Spleen (tissue), 11 donors: ENCODE measurements at regions not wholly inside any gene's neighbourhood (a gene's known extent, or its start where the extent isn't known, plus 50 kb on each side); places are given as distances from the start of the nearest gene placed in this dataset.

Source experiments
- DNase-seq: peaks from one replicate; pipeline ENCODE4 v3.0.0-alpha.2; 2020
- H3K27ac ChIP-seq, 8 donors: fragments of 200-600 bp; sonication (generic) in 7 of 8; 1 replicate in 4 of 8; 2 replicates in 4 of 8; pipeline versions ENCODE4 v1.5.0 to v1.8.0; 2016 to 2021; ENCODE audit warnings: inconsistent platforms in 4 of 8, mild to moderate bottlenecking in 4 of 8, moderate library complexity in 1 of 8
- H3K27me3 ChIP-seq, 7 donors: fragments of 200-600 bp; sonication (generic) in 6 of 7; replicated peaks in 1 of 7; 1 replicate in 4 of 7; 2 replicates in 3 of 7; pipeline versions ENCODE4 v1.5.0 to v1.8.0; 2016 to 2021; ENCODE audit warnings: inconsistent platforms in 3 of 7, mild to moderate bottlenecking in 1 of 7
- H3K36me3 ChIP-seq, 6 donors: fragments of 200-600 bp; sonication (generic) in 5 of 6; 1 replicate in 4 of 6; 2 replicates in 2 of 6; pipeline versions ENCODE4 v1.5.0 to v1.8.0; 2016 to 2021; ENCODE audit warnings: inconsistent platforms in 2 of 6
- H3K4me1 ChIP-seq, 6 donors: fragments of 200-600 bp; sonication (generic) in 5 of 6; 1 replicate in 3 of 6; 2 replicates in 3 of 6; pipeline versions ENCODE4 v1.5.0 to v1.8.0; 2016 to 2021; ENCODE audit warnings: inconsistent platforms in 3 of 6
- H3K4me3 ChIP-seq, 8 donors: fragments of 200-600 bp; sonication (generic) in 7 of 8; 1 replicate in 4 of 8; 2 replicates in 4 of 8; pipeline versions ENCODE4 v1.5.0 to v1.8.0; 2016 to 2021; ENCODE audit warnings: inconsistent platforms in 4 of 8, mild to moderate bottlenecking in 4 of 8, moderate library complexity in 2 of 8
- H3K9me3 ChIP-seq, 8 donors: fragments of 200-600 bp; sonication (generic) in 7 of 8; 1 replicate in 4 of 8; 2 replicates in 4 of 8; pipeline versions ENCODE4 v1.5.0 to v1.8.0; 2016 to 2021; ENCODE audit warnings: inconsistent platforms in 4 of 8
- CTCF ChIP-seq, 11 experiments: fragments of 200-600 bp in 7 of 11; fragments of 450-650 bp in 4 of 11; sonication (generic) in 4 of 11; IDR thresholded peaks in 8 of 11; conservative IDR thresholded peaks in 3 of 11; 1 replicate in 7 of 11; 2 replicates in 4 of 11; pipeline versions ENCODE4 v1.4.0 to v1.8.0; 2016 to 2021; ENCODE audit warnings: antibody characterized with exemption in 11 of 11, inconsistent platforms in 4 of 11, mild to moderate bottlenecking in 1 of 11
- POLR2A ChIP-seq, 3 donors: fragments of 450-650 bp; IDR thresholded peaks; one replicate each; pipeline ENCODE4 v1.5.1; 2017; ENCODE audit warnings: antibody characterized with exemption in 3 of 3, mild to moderate bottlenecking in 1 of 3
- POLR2AphosphoS5 ChIP-seq, 3 donors: sonication (generic); formaldehyde crosslinking; IDR thresholded peaks; one replicate each; pipeline ENCODE4 v1.5.1; 2017; ENCODE audit warnings: antibody characterized with exemption in 3 of 3
- WGBS, 5 donors: extraction: QIAGEN DNeasy Blood & Tissue Kit in 3 of 5; methylation state at CpG; one replicate each; pipeline versions ENCODE4 v1.1.5 to v1.1.7; 2013 to 2018; 5-methylcytosine and 5-hydroxymethylcytosine counted together
- intact Hi-C: fragments of 100-400 bp; cut with DNase I; formaldehyde crosslinking; loops from one replicate; pipeline ENCODE4 v1.15.0; 2023; ENCODE audit warnings: low total_unique reads
- donor health status: healthy with polysubstance abuse.
- donor health status: DM: no; HTN: no; CAD: no; lungs with moderate emphysema.
- donor health status: DM: no; HTN: no; CAD: no.
- donor health status: Bipolar disorder and iron deficiency.
- donor health status: healthy.
- donor health status: DM: no; HTN: no; CAD: no.
- donor health status: DM: yes; HTN: yes; CAD: no.

GRCh38 chr4:144402999-144403398, 243.0 kb upstream of the HHIP start:
- Histone ChIP-seq H3K4me1 (no peaks in the 10 kb centered on the region), H3K36me3 (no peaks in the 10 kb centered on the region), H3K27ac (no peak overlapping the region), H3K4me3 (no peak overlapping the region), H3K9me3 (peaks cover 0 to 13% (median 3%) of the 10 kb centered on the region in 8 donors), H3K27me3 (no peaks in the 10 kb centered on the region)
- WGBS, 5 donors, result 54 to 76% (median 65%) methylated on average over 1 of the region's 1 CpG
- TF ChIP-seq POLR2A (IDR thresholded peaks at IDR 0.05) (no peak), CTCF (IDR thresholded peaks at IDR 0.05 in 8 of 11, conservative IDR thresholded peaks at IDR 0.05 in 3 of 11) (no peak), POLR2AphosphoS5 (IDR thresholded peaks at IDR 0.05) (no peak)
- no peak for DNase-seq
- intact Hi-C loops, result no loop called here

- Histone ChIP-seq H3K36me3 (no peaks in the 10 kb centered on the region), H3K4me3 (no peak overlapping the region), H3K4me1 (no peaks in the 10 kb centered on the region), H3K27ac (no peak overlapping the region), H3K9me3 (peaks cover 0 to 6% (median under 1%) of the 10 kb centered on the region in 8 donors), H3K27me3 (no peaks in the 10 kb centered on the region)
- TF ChIP-seq POLR2A (IDR thresholded peaks at IDR 0.05) (no peak), POLR2AphosphoS5 (IDR thresholded peaks at IDR 0.05) (no peak), CTCF (IDR thresholded peaks at IDR 0.05 in 8 of 11, conservative IDR thresholded peaks at IDR 0.05 in 3 of 11) (no peak)
- no peak for DNase-seq
- intact Hi-C loops, result no loop called here
- WGBS, 5 donors, result 74 to 92% (median 78%) methylated on average over 1 of the region's 1 CpG
These were observed 242.1 kb upstream of the HHIP start for GRCh38 chr4:144403893-144404292.

DNA sequence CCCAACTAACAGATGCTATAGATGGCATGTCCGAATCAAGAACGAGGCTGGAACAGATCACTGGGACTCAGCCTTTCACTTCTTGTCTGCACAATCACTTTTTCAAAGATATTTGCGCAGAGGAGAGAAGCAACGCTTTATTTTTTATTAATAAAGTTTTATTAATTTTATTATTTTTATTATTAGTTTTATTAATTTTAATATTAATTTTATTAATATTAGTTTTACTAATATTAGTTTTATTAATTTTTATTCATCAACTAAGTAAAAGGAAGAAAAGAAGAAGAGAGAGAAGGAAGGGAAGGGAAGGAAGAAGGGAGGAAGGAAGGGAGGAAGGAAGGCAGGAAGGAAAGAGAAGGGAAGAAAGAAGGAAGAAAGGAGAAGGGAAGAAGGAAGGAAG, 236.4 kb upstream of the HHIP start:
- no peaks in the 10 kb centered on the region for H3K4me1 ChIP-seq
- H3K27me3 ChIP-seq, result no peaks in the 10 kb centered on the region
- no peak overlapping the region for H3K27ac ChIP-seq
- no peak overlapping the region for H3K4me3 ChIP-seq
- TF ChIP-seq POLR2A (IDR thresholded peaks at IDR 0.05) (no peak), CTCF (IDR thresholded peaks at IDR 0.05 in 8 of 11, conservative IDR thresholded peaks at IDR 0.05 in 3 of 11) (no peak), POLR2AphosphoS5 (IDR thresholded peaks at IDR 0.05) (no peak)
- H3K36me3 ChIP-seq, result no peaks in the 10 kb centered on the region
- H3K9me3 ChIP-seq, result no peaks in the 10 kb centered on the region
- 55 to 78% (median 74%) methylated on average over 4 of the region's 4 CpGs for WGBS, 5 donors
- DNase-seq, result no peak
- intact Hi-C loops, result no loop called here

DNA sequence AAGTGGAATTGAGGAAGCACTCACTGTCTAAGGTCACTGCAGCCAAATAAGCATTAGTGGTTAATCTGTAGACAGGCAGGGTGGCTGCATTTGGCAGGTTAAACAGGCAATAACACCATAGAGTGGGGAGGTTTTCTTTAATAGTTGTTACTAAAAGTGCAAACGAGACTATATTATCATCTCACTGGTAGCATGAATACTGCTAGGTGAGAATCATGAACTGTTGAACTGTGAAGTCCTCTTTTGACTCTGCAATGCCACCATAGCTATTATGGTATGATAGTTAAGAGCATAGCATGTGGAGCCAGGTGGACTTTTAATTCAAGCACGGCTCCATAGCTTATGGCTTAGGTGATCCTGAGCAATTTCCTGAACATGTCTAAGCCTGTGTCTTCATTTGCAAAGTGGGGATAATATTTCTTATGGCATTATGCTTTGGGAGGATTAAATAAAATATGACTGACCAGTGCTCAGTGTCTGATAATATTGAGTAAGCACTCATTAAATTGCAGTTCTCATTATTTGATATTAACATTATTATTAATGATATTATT, 235.6 kb upstream of the HHIP start:
- no peak for DNase-seq
- intact Hi-C loops, result no loop called here
- H3K9me3 ChIP-seq, result no peaks in the 10 kb centered on the region
- H3K4me1 ChIP-seq, result no peaks in the 10 kb centered on the region
- H3K4me3 ChIP-seq, result no peak overlapping the region
- H3K36me3 ChIP-seq, result no peaks in the 10 kb centered on the region
- H3K27ac ChIP-seq, result no peak overlapping the region
- H3K27me3 ChIP-seq, result no peaks in the 10 kb centered on the region
- no peak for TF ChIP-seq POLR2A (IDR thresholded peaks at IDR 0.05)
- 70 to 84% (median 79%) methylated on average over 2 of the region's 2 CpGs for WGBS, 5 donors

GRCh38 chr4:144411119-144411518, 234.8 kb upstream of the HHIP start:
- Histone ChIP-seq H3K27me3 (no peaks in the 10 kb centered on the region), H3K4me3 (no peak overlapping the region), H3K27ac (no peak overlapping the region), H3K9me3 (no peaks in the 10 kb centered on the region), H3K4me1 (no peaks in the 10 kb centered on the region), H3K36me3 (no peaks in the 10 kb centered on the region)
- TF ChIP-seq POLR2A (IDR thresholded peaks at IDR 0.05) (no peak), POLR2AphosphoS5 (IDR thresholded peaks at IDR 0.05) (no peak), CTCF (IDR thresholded peaks at IDR 0.05 in 8 of 11, conservative IDR thresholded peaks at IDR 0.05 in 3 of 11) (no peak)
- WGBS, 5 donors, result 26 to 50% (median 47%) methylated on average over 1 of the region's 1 CpG
- no peak for DNase-seq
- intact Hi-C loops, result no loop called here
